Testis (tissue), 2 donors: ENCODE measurements at regions not wholly inside any gene's neighbourhood (a gene's known extent, or its start where the extent isn't known, plus 50 kb on each side); places are given as distances from the start of the nearest gene placed in this dataset.

ENCODE experiments used
- POLR2A ChIP-seq: fragments of 450-650 bp; IDR thresholded peaks from one replicate; pipeline ENCODE4 v1.6.1; 2017; ENCODE audit warnings: antibody characterized with exemption, mild to moderate bottlenecking, moderate library complexity
- TF ChIP-seq, protein P1 (sequence below), 3 experiments: fragments of 450-650 bp in 2 of 3; fragments of 200-600 bp in 1 of 3; sonication (generic) in 1 of 3; IDR thresholded peaks; one replicate each; pipeline ENCODE4 v1.5.1; 2016 to 2019; ENCODE audit warnings: antibody characterized with exemption in 3 of 3, mild to moderate bottlenecking in 2 of 3, moderate library complexity in 1 of 3

DNA sequence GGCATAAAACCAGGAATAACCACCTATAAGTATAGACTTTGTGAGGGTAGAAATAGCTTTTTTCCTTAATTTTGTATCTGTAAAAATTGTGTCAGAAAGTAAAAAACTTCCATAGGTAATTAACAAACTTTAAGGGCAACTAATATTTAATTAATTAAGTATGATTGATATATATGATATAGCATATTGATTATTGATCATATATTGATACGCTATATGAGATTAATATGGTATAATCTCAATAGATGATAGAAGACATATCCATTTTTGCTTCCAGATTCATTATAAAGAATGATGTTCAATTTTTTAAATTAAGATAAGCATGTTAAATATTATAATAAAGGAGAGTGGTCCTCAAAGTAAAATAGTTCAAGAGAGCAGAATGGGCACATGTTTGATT lies 99.3 kb upstream of the VAV3 start:
- TF ChIP-seq, protein P1, sequence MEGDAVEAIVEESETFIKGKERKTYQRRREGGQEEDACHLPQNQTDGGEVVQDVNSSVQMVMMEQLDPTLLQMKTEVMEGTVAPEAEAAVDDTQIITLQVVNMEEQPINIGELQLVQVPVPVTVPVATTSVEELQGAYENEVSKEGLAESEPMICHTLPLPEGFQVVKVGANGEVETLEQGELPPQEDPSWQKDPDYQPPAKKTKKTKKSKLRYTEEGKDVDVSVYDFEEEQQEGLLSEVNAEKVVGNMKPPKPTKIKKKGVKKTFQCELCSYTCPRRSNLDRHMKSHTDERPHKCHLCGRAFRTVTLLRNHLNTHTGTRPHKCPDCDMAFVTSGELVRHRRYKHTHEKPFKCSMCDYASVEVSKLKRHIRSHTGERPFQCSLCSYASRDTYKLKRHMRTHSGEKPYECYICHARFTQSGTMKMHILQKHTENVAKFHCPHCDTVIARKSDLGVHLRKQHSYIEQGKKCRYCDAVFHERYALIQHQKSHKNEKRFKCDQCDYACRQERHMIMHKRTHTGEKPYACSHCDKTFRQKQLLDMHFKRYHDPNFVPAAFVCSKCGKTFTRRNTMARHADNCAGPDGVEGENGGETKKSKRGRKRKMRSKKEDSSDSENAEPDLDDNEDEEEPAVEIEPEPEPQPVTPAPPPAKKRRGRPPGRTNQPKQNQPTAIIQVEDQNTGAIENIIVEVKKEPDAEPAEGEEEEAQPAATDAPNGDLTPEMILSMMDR (IDR thresholded peaks at IDR 0.05): no peak
- TF ChIP-seq POLR2A: no peak
